SU-DHL-6 (cell line): ENCODE measurements at regions not wholly inside any gene's neighbourhood (a gene's known extent, or its start where the extent isn't known, plus 50 kb on each side); places are given as distances from the start of the nearest gene placed in this dataset.

Experiments
- H2AFZ ChIP-seq: fragments of 200-600 bp; sonication (generic); 2 replicates; pipeline ENCODE4 v1.6.1; 2014; ENCODE audit warnings: low read depth, mild to moderate bottlenecking, moderate library complexity, mixed read lengths, antibody characterized with exemption, low read length; ENCODE audit not compliant: severe bottlenecking
- H3F3A ChIP-seq: fragments of 200-600 bp; shearing (Covaris generic); 2 replicates; pipeline ENCODE4 v1.6.0; 2016; ENCODE audit warnings: antibody characterized with exemption, mild to moderate bottlenecking; ENCODE audit not compliant: insufficient read depth
- H3K27ac ChIP-seq: fragments of 200-600 bp; sonication (generic); 2 replicates; pipeline ENCODE4 v1.5.1; 2016; ENCODE audit warnings: low read depth, mild to moderate bottlenecking, low read length, moderate library complexity, mixed read lengths
- H3K27me3 ChIP-seq: fragments of 200-600 bp; sonication (generic), shearing (Covaris generic); 2 replicates; pipeline ENCODE4 v1.6.0; 2014; ENCODE audit warnings: mild to moderate bottlenecking, low read length
- H3K36me3 ChIP-seq: fragments of 200-600 bp; sonication (generic); 2 replicates; pipeline ENCODE4 v1.6.1; 2014; ENCODE audit warnings: mild to moderate bottlenecking, low read length, mixed read lengths
- H3K4me2 ChIP-seq: fragments of 300-600, 200-600 bp; shearing (Covaris generic), sonication (generic); 2 replicates; pipeline ENCODE4 v1.6.0; 2014; ENCODE audit warnings: low read length, low read depth, mild to moderate bottlenecking; ENCODE audit not compliant: poor library complexity, severe bottlenecking
- H3K4me3 ChIP-seq: fragments of 200-600 bp; sonication (generic); 2 replicates; pipeline ENCODE4 v1.5.1; 2014; ENCODE audit warnings: antibody characterized with exemption, low read length, mild to moderate bottlenecking, mixed read lengths; ENCODE audit not compliant: insufficient read depth, poor library complexity, severe bottlenecking
- H3K79me2 ChIP-seq: fragments of 200-600 bp; sonication (generic); 2 replicates; pipeline ENCODE4 v1.6.1; 2014; ENCODE audit warnings: mild to moderate bottlenecking, low read length, moderate library complexity; ENCODE audit not compliant: insufficient read depth
- H3K9ac ChIP-seq: fragments of 200-600 bp; sonication (generic); 2 replicates; pipeline ENCODE4 v1.7.0; 2014; ENCODE audit warnings: mild to moderate bottlenecking, low read length
- H3K9me2 ChIP-seq: fragments of 200-600 bp; sonication (generic); replicated peaks from 2 replicates; pipeline ENCODE4 v1.6.1; 2014; ENCODE audit warnings: low read length; ENCODE audit not compliant: insufficient read depth
- H3K9me3 ChIP-seq: fragments of 200-600 bp; sonication (generic); 2 replicates; pipeline ENCODE4 v1.6.1; 2014; ENCODE audit warnings: low read length, mixed read lengths; ENCODE audit not compliant: insufficient read depth
- H4K20me1 ChIP-seq: fragments of 200-600 bp; sonication (generic); 2 replicates; pipeline ENCODE4 v1.6.1; 2014; ENCODE audit warnings: low read depth, mild to moderate bottlenecking, antibody characterized with exemption, low read length, moderate library complexity, mixed read lengths
- EZH2phosphoT487 ChIP-seq: fragments of 200-600 bp; sonication (generic), shearing (Covaris generic); conservative IDR thresholded peaks from 2 replicates; pipeline ENCODE4 v1.6.1; 2018; ENCODE audit warnings: mild to moderate bottlenecking, antibody characterized with exemption, low read length, moderate library complexity, mixed read lengths
- TF ChIP-seq, protein P1 (sequence below): fragments of 200-600 bp; sonication (generic); IDR thresholded peaks from one replicate; pipeline ENCODE4 v1.5.1; 2017; ENCODE audit warnings: antibody characterized with exemption, mild to moderate bottlenecking, low read length, moderate library complexity; ENCODE audit not compliant: insufficient read depth, poor library complexity, severe bottlenecking

DNA sequence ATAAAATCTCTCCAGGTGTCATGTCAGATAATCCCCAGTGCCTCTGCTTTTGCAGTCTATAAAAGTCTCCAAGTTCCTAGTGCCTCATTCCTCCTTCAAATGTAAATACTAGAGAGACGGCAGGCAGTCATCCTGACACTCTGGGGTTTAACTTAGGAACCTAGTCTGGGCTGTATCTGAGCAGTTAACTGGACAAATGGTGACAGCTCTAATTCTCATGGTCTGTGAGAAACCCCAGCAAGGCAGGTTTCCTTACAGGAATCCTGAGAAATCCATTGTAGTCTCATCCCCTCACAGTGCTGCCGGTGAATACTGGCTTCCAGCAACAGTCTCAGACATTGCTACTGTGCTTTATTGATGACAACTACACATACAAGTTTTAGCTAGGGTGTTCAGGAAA is 246.8 kb downstream of the SNCA start:
- no peaks in the 10 kb centered on the region for H3K9me2 ChIP-seq
- H3K27me3 ChIP-seq = no peaks in the 10 kb centered on the region
- H3F3A ChIP-seq = no peaks in the 10 kb centered on the region
- TF ChIP-seq, protein P1, sequence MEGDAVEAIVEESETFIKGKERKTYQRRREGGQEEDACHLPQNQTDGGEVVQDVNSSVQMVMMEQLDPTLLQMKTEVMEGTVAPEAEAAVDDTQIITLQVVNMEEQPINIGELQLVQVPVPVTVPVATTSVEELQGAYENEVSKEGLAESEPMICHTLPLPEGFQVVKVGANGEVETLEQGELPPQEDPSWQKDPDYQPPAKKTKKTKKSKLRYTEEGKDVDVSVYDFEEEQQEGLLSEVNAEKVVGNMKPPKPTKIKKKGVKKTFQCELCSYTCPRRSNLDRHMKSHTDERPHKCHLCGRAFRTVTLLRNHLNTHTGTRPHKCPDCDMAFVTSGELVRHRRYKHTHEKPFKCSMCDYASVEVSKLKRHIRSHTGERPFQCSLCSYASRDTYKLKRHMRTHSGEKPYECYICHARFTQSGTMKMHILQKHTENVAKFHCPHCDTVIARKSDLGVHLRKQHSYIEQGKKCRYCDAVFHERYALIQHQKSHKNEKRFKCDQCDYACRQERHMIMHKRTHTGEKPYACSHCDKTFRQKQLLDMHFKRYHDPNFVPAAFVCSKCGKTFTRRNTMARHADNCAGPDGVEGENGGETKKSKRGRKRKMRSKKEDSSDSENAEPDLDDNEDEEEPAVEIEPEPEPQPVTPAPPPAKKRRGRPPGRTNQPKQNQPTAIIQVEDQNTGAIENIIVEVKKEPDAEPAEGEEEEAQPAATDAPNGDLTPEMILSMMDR = no peak
- no peak for TF ChIP-seq EZH2phosphoT487
- no peaks in the 10 kb centered on the region for H3K79me2 ChIP-seq
- H2AFZ ChIP-seq = no peak overlapping the region
- H3K4me3 ChIP-seq = no peak overlapping the region
- no peaks in the 10 kb centered on the region for H3K9me3 ChIP-seq
- H3K4me2 ChIP-seq = no peak overlapping the region
- no peaks in the 10 kb centered on the region for H4K20me1 ChIP-seq
- H3K36me3 ChIP-seq = no peaks in the 10 kb centered on the region
- H3K27ac ChIP-seq = no peak overlapping the region
- no peak overlapping the region for H3K9ac ChIP-seq

GRCh38 chr4:89588421-89588820 is 248.5 kb downstream of the SNCA start:
- H3K9me3 ChIP-seq = no peaks in the 10 kb centered on the region
- no peaks in the 10 kb centered on the region for H3F3A ChIP-seq
- H2AFZ ChIP-seq = no peak overlapping the region
- no peak for TF ChIP-seq EZH2phosphoT487
- TF ChIP-seq, protein P1 = no peak
- no peaks in the 10 kb centered on the region for H3K79me2 ChIP-seq
- H3K36me3 ChIP-seq = no peaks in the 10 kb centered on the region
- H3K4me3 ChIP-seq = no peak overlapping the region
- H3K27ac ChIP-seq = no peak overlapping the region
- no peaks in the 10 kb centered on the region for H3K27me3 ChIP-seq
- no peak overlapping the region for H3K9ac ChIP-seq
- no peak overlapping the region for H3K4me2 ChIP-seq
- no peaks in the 10 kb centered on the region for H4K20me1 ChIP-seq
- no peaks in the 10 kb centered on the region for H3K9me2 ChIP-seq

DNA sequence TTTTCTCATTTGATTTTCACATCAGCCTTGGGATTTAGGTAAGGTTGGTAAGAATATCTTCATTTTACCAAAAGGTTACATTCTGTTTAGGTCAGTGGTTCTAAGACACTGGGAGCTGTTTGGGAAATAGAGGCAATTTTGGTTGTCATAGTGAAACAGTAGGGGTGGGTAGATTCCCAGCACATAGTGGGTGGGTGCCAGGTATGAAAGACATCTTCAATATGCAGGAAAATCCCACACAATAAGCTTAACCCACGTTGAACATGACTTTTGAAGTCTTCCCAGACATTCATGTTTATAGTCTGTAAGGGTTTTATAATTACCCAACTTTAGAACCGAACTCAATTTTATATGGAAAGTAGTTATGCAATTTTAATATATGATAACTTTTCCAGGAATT is 249.6 kb downstream of the SNCA start:
- H4K20me1 ChIP-seq = no peaks in the 10 kb centered on the region
- no peak for TF ChIP-seq EZH2phosphoT487
- TF ChIP-seq, protein P1 = no peak
- H3K27ac ChIP-seq = no peak overlapping the region
- H3K4me3 ChIP-seq = no peak overlapping the region
- no peaks in the 10 kb centered on the region for H3K9me3 ChIP-seq
- no peaks in the 10 kb centered on the region for H3K27me3 ChIP-seq
- H3K9me2 ChIP-seq = no peaks in the 10 kb centered on the region
- no peak overlapping the region for H3K9ac ChIP-seq
- no peak overlapping the region for H3K4me2 ChIP-seq
- no peaks in the 10 kb centered on the region for H3K79me2 ChIP-seq
- no peak overlapping the region for H2AFZ ChIP-seq
- no peaks in the 10 kb centered on the region for H3F3A ChIP-seq
- H3K36me3 ChIP-seq = no peaks in the 10 kb centered on the region
